Suprapubic skin (tissue), 4 donors: ENCODE measurements at regions not wholly inside any gene's neighbourhood (a gene's known extent, or its start where the extent isn't known, plus 50 kb on each side); places are given as distances from the start of the nearest gene placed in this dataset.

ENCODE experiments used
- DNase-seq, 2 donors: peaks; one replicate each; pipeline ENCODE4 v3.0.0-alpha.2; 2019; ENCODE audit warnings: low spot score in 2 of 2
- H3K27ac ChIP-seq: fragments of 200-600 bp; sonication (generic); one replicate; pipeline ENCODE4 v1.5.1; 2019
- H3K27me3 ChIP-seq: fragments of 200-600 bp; sonication (generic); one replicate; pipeline ENCODE4 v1.5.1; 2019
- H3K36me3 ChIP-seq: fragments of 200-600 bp; sonication (generic); one replicate; pipeline ENCODE4 v1.5.1; 2019
- H3K4me1 ChIP-seq: fragments of 200-600 bp; sonication (generic); one replicate; pipeline ENCODE4 v1.5.1; 2019
- H3K4me3 ChIP-seq: fragments of 200-600 bp; sonication (generic); one replicate; pipeline ENCODE4 v1.5.1; 2019; ENCODE audit warnings: mild to moderate bottlenecking
- H3K9me3 ChIP-seq: fragments of 200-600 bp; sonication (generic); one replicate; pipeline ENCODE4 v1.5.1; 2019
- CTCF ChIP-seq, 2 donors: fragments of 200-600 bp in 1 of 2; fragments of 450-650 bp in 1 of 2; sonication (generic) in 1 of 2; IDR thresholded peaks; one replicate each; pipeline ENCODE4 v1.5.1; 2016 to 2019; ENCODE audit warnings: antibody characterized with exemption in 2 of 2, mild to moderate bottlenecking in 1 of 2, moderate library complexity in 1 of 2
- EP300 ChIP-seq: sonication (generic); formaldehyde crosslinking; IDR thresholded peaks from one replicate; pipeline ENCODE4 v1.6.1; 2017; ENCODE audit warnings: antibody characterized with exemption
- POLR2A ChIP-seq, 2 donors: fragments of 450-650 bp; IDR thresholded peaks; one replicate each; pipeline ENCODE4 v1.6.1; 2017; ENCODE audit warnings: antibody characterized with exemption in 2 of 2, mild to moderate bottlenecking in 2 of 2, moderate library complexity in 2 of 2
- POLR2AphosphoS5 ChIP-seq, 3 donors: sonication (generic); formaldehyde crosslinking; IDR thresholded peaks; one replicate each; pipeline ENCODE4 v1.6.1; 2017; ENCODE audit warnings: antibody characterized with exemption in 3 of 3
- WGBS: methylation state at CpG from one replicate; pipeline ENCODE4 v1.1.5; 2018; 5-methylcytosine and 5-hydroxymethylcytosine counted together

GRCh38 chr12:89251342-89252271, 100.7 kb downstream of the DUSP6 start:
- no peaks in the 10 kb centered on the region for H3K9me3 ChIP-seq
- TF ChIP-seq CTCF (IDR thresholded peaks at IDR 0.05) = no peak
- TF ChIP-seq EP300 = no peak
- TF ChIP-seq POLR2A (IDR thresholded peaks at IDR 0.05) = no peak
- no peak for TF ChIP-seq POLR2AphosphoS5 (IDR thresholded peaks at IDR 0.05)
- no peak overlapping the region for H3K4me3 ChIP-seq
- no peak overlapping the region for H3K27ac ChIP-seq
- peaks cover 16% of the 10 kb centered on the region for H3K4me1 ChIP-seq
- no peak for DNase-seq
- no peaks in the 10 kb centered on the region for H3K36me3 ChIP-seq
- WGBS = 76% methylated on average over 6 of the region's 6 CpGs
- no peaks in the 10 kb centered on the region for H3K27me3 ChIP-seq

GRCh38 chr12:89250636-89251035, 101.7 kb downstream of the DUSP6 start:
- no peaks in the 10 kb centered on the region for H3K36me3 ChIP-seq
- no peak for TF ChIP-seq POLR2A (IDR thresholded peaks at IDR 0.05)
- TF ChIP-seq CTCF (IDR thresholded peaks at IDR 0.05) = no peak
- TF ChIP-seq EP300 = no peak
- TF ChIP-seq POLR2AphosphoS5 (IDR thresholded peaks at IDR 0.05) = no peak
- H3K4me3 ChIP-seq = no peak overlapping the region
- no peak for DNase-seq
- peaks cover 19% of the 10 kb centered on the region for H3K4me1 ChIP-seq
- no peak overlapping the region for H3K27ac ChIP-seq
- H3K9me3 ChIP-seq = no peaks in the 10 kb centered on the region
- no peaks in the 10 kb centered on the region for H3K27me3 ChIP-seq

- Histone ChIP-seq H3K27me3 (no peaks in the 10 kb centered on the region), H3K9me3 (no peaks in the 10 kb centered on the region), H3K4me3 (no peak overlapping the region), H3K4me1 (peaks cover 23% of the 10 kb centered on the region), H3K36me3 (no peaks in the 10 kb centered on the region), H3K27ac (no peak overlapping the region)
- no peak for TF ChIP-seq CTCF (IDR thresholded peaks at IDR 0.05)
- no peak for TF ChIP-seq EP300
- no peak for TF ChIP-seq POLR2A (IDR thresholded peaks at IDR 0.05)
- TF ChIP-seq POLR2AphosphoS5 (IDR thresholded peaks at IDR 0.05) = no peak
- WGBS = 85% methylated on average over 2 of the region's 2 CpGs
- no peak for DNase-seq
Observed at GRCh38 chr12:89250213-89250612, 102.1 kb downstream of the DUSP6 start.

GRCh38 chr12:89247967-89248366, 104.3 kb downstream of the DUSP6 start:
- no peak for DNase-seq
- 76% methylated on average over 2 of the region's 2 CpGs for WGBS
- H3K27ac ChIP-seq = no peak overlapping the region
- no peaks in the 10 kb centered on the region for H3K36me3 ChIP-seq
- no peaks in the 10 kb centered on the region for H3K27me3 ChIP-seq
- peaks cover 32% of the 10 kb centered on the region for H3K4me1 ChIP-seq
- no peak overlapping the region for H3K4me3 ChIP-seq
- no peak for TF ChIP-seq POLR2A (IDR thresholded peaks at IDR 0.05)
- TF ChIP-seq CTCF (IDR thresholded peaks at IDR 0.05) = no peak
- no peak for TF ChIP-seq POLR2AphosphoS5 (IDR thresholded peaks at IDR 0.05)
- no peak for TF ChIP-seq EP300
- no peaks in the 10 kb centered on the region for H3K9me3 ChIP-seq

GRCh38 chr12:89247541-89247942, 104.8 kb downstream of the DUSP6 start:
- 53% methylated on average over 2 of the region's 2 CpGs for WGBS
- TF ChIP-seq POLR2A (IDR thresholded peaks at IDR 0.05) = no peak
- no peak for TF ChIP-seq CTCF (IDR thresholded peaks at IDR 0.05)
- no peak for TF ChIP-seq EP300
- TF ChIP-seq POLR2AphosphoS5 (IDR thresholded peaks at IDR 0.05) = no peak
- no peak overlapping the region for H3K27ac ChIP-seq

More at GRCh38 chr12:89247541-89247942, 104.8 kb downstream of the DUSP6 start:
- DNase-seq = no peak
- no peaks in the 10 kb centered on the region for H3K36me3 ChIP-seq
- no peaks in the 10 kb centered on the region for H3K27me3 ChIP-seq
- H3K4me3 ChIP-seq = no peak overlapping the region
- H3K9me3 ChIP-seq = no peaks in the 10 kb centered on the region
- peaks cover 32% of the 10 kb centered on the region for H3K4me1 ChIP-seq
